AG04449 (cell line): ENCODE measurements at regions not wholly inside any gene's neighbourhood (a gene's known extent, or its start where the extent isn't known, plus 50 kb on each side); places are given as distances from the start of the nearest gene placed in this dataset.

Source experiments
- CTCF ChIA-PET: fragments of 350-600 bp; formaldehyde crosslinking; extraction: SDS; loops from one replicate; lab custom pipeline; 2021; ENCODE audit warnings: antibody characterized with exemption; lab: Yijun Ruan, JAX
- POLR2A ChIA-PET: fragments of 400-600, 350-600 bp; formaldehyde crosslinking; extraction: SDS; loops from one replicate; lab custom pipeline; 2020; ENCODE audit warnings: antibody characterized with exemption, inconsistent platforms; lab: Yijun Ruan, JAX
- DNase-seq: peaks from one replicate; pipeline ENCODE4 v3.0.0-alpha.2; 2010; ENCODE audit warnings: low read depth, low spot score
- H3K4me3 ChIP-seq: 2 replicates; pipeline ENCODE4 v1.5.1; 2011; ENCODE audit warnings: low read depth, mild to moderate bottlenecking, control low read depth, low read length
- TF ChIP-seq, protein P1 (sequence below): IDR thresholded peaks from one replicate; pipeline ENCODE4 v1.5.1; 2011; ENCODE audit warnings: mild to moderate bottlenecking, moderate library complexity, low read length, control low read depth, inconsistent platforms; ENCODE audit not compliant: insufficient read depth; ENCODE audit errors: missing control alignments

DNA sequence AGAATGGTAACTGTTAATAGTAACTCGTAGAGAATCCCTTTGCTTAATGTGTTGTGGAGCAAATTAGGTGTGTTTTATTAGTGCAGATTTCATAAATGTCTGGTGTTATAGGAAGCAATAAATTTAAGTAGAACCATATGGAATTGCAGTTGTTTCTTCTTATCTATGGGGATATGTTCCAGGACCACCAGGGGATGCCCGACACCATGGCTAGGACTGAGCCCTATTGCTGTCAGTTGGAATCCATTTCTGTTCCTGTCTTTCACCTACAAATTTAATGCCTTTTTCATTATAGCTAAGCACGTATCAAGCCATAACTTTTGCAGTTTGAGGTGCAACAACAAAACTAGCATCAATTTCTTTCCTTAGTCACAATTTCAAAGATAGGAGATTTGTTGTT is 72.5 kb downstream of the DDIT4L start:
- no peak for DNase-seq
- no peak overlapping the region for H3K4me3 ChIP-seq
- CTCF ChIA-PET: no interaction called here
- TF ChIP-seq, protein P1, sequence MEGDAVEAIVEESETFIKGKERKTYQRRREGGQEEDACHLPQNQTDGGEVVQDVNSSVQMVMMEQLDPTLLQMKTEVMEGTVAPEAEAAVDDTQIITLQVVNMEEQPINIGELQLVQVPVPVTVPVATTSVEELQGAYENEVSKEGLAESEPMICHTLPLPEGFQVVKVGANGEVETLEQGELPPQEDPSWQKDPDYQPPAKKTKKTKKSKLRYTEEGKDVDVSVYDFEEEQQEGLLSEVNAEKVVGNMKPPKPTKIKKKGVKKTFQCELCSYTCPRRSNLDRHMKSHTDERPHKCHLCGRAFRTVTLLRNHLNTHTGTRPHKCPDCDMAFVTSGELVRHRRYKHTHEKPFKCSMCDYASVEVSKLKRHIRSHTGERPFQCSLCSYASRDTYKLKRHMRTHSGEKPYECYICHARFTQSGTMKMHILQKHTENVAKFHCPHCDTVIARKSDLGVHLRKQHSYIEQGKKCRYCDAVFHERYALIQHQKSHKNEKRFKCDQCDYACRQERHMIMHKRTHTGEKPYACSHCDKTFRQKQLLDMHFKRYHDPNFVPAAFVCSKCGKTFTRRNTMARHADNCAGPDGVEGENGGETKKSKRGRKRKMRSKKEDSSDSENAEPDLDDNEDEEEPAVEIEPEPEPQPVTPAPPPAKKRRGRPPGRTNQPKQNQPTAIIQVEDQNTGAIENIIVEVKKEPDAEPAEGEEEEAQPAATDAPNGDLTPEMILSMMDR: peak; percentile 30
- POLR2A ChIA-PET: no interaction called here

DNA sequence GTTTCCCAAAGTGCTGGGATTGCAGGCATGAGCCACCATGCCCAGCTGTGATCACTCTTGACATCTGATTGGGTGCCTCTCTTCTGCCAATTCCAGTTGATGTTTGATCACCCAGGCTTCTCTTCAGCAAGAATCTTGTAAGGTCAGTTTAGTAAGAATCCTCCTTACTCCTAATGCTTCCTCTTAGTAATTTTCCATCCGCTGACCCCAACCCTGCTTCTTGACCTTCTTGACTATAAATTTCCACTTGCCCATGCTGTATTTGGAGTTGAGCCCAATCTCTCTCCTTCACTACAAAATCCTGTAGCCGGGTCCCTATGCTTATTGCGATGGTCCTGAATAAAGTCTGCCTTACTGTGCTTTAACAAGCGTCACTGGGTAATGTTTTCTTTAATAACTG is 75.4 kb downstream of the DDIT4L start:
- TF ChIP-seq, protein P1: no peak
- CTCF ChIA-PET: no interaction called here
- H3K4me3 ChIP-seq: no peak overlapping the region
- POLR2A ChIA-PET: no interaction called here
- no peak for DNase-seq

DNA sequence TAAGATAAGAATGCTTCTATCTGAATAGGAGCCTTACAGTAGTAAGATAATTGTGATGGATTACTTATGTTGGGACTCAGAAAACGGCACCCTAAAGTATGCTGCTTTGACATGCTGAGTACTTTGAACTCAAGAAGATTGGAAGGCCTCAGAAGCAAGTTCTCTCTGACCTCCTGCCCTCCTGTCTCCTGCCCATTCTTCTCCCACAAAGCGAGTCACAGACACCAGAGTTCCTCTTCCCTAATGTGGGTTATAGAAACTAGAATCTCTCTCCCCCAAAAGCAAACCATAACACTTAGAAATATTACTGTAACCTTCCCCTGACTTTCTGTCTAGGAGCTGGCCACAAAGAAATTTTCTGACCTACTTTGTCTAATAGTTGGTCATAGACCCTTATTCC is 76.5 kb downstream of the DDIT4L start:
- H3K4me3 ChIP-seq: no peak overlapping the region
- TF ChIP-seq, protein P1: no peak
- DNase-seq: no peak
- POLR2A ChIA-PET: no interaction called here
- CTCF ChIA-PET: interaction anchor here (1.5 kb wide), 1 partner anchor 20 kb away, joined by 3 read pairs; no protein-coding TSS in a partner anchor

DNA sequence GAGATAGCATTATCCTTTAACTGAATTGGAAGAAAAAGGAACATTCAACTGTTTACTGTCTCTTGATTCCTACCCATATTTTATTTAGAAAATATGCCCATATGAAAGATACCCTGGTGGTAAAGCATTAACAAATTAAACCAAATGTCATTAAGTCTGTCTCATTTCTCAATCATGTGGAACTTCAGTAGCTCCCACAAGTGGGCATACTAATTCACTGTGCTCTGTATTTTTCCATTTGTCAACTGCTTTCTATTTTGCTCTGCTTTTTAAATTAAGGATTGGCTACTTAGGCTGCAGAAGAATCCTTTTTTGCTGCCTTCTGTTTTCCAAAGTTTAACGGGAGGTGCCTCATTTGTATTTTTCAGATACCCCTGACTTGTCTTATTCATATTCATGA is 77.2 kb downstream of the DDIT4L start:
- TF ChIP-seq, protein P1: no peak
- POLR2A ChIA-PET: no interaction called here
- no peak overlapping the region for H3K4me3 ChIP-seq
- CTCF ChIA-PET: interaction anchor here (1.5 kb wide), 1 partner anchor 19 kb away, joined by 3 read pairs; no protein-coding TSS in a partner anchor
- DNase-seq: no peak

DNA sequence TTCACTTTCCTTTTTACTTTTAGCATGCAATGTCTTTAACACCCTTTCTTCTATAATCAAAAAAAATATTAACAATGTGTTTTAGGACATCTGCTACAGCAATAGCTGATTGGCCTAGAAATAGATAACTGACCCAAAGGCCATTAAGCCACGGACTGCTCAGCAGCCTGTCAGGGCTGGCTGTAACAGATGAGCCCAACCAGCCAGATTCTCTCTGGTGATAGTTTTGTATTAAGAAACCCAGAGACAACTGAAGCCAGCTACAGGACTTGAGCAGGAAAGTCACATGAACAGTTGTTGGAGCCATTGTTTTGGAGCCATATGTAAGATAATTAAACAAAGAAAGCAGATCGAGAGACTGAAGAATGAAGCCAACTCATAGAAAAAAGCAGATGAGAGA is 80.3 kb downstream of the DDIT4L start:
- no peak overlapping the region for H3K4me3 ChIP-seq
- POLR2A ChIA-PET: no interaction called here
- DNase-seq: no peak
- TF ChIP-seq, protein P1: no peak
- CTCF ChIA-PET: no interaction called here

DNA sequence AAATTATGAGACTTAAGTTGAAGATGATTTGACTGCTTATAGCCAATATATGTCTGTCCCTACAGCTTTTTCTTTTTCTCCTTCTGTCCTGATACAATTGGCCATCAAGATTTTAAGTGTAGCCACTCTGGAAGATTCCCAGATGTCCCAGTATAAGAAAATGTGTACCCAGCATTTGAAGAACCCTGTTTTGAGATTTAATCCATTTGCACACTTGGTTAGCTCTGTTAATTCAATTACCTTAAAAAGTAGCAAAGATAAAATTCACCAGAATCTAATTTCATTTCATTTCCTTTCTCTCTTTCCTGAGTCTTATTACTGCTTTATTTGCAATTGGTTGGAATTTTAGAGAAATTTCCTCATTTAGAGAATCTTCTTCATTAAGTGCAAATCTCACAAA is 81.4 kb downstream of the DDIT4L start:
- ChIA-PET POLR2A (no interaction called here), CTCF (interaction anchor here (2.0 kb wide), 1 partner anchor 16 kb away, joined by 6 read pairs; no protein-coding TSS in a partner anchor)
- TF ChIP-seq, protein P1: no peak
- DNase-seq: no peak
- no peak overlapping the region for H3K4me3 ChIP-seq
